NOMO-1 (cell line): ENCODE measurements at regions not wholly inside any gene's neighbourhood (a gene's known extent, or its start where the extent isn't known, plus 50 kb on each side); places are given as distances from the start of the nearest gene placed in this dataset.

ENCODE experiments used
- DNase-seq, 2 experiments: peaks; one replicate each; lab custom pipeline; 2025; ENCODE audit not compliant: unreplicated experiment in 2 of 2; lab: John Stamatoyannopoulos, UW

- no peak for DNase-seq
These were observed 139.9 kb upstream of the SLC22A23 start for GRCh38 chr6:3596766-3597165.

- peak in 1 of 2 experiments; percentile 1 for DNase-seq
These were observed 137.4 kb upstream of the SLC22A23 start for GRCh38 chr6:3594201-3594600.

- DNase-seq: no peak
These were observed 136.3 kb upstream of the SLC22A23 start for GRCh38 chr6:3593161-3593560.

DNA sequence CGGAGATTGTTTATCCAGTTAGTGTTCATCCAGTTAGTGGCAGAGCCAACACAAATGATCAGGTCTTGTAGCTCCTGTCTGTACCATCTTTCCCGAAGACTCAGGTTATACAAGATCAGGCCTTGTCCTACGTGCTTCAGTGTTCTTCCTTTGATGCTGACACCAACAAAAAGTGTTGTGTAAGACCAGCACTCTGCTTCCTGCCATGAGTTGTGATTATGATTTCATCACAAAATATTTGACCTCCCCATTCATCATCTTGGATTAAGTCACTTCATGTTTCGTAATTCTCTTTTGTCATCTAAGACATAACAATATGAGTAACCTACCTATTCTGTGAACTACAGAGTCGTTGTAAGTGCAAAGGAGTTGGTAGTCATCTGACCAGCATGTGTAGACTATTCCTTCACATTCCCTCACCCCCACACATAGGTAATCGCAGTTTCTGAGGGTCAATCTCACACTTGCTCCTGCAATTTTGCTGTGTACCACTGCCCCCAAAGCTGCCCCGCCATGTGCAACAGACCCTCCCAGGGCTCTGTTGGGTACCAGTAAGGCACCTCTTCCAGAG lies 135.6 kb upstream of the SLC22A23 start:
- peak; percentile 79 to 96 for DNase-seq

- no peak for DNase-seq
These were observed 135.1 kb upstream of the SLC22A23 start for GRCh38 chr6:3591970-3592369.

GRCh38 chr6:3587660-3588059 lies 130.8 kb upstream of the SLC22A23 start:
- no peak for DNase-seq

- no peak for DNase-seq
These were observed 128.6 kb upstream of the SLC22A23 start for GRCh38 chr6:3585320-3585935.

- no peak for DNase-seq
These were observed 127.8 kb upstream of the SLC22A23 start for GRCh38 chr6:3584606-3585005.

DNA sequence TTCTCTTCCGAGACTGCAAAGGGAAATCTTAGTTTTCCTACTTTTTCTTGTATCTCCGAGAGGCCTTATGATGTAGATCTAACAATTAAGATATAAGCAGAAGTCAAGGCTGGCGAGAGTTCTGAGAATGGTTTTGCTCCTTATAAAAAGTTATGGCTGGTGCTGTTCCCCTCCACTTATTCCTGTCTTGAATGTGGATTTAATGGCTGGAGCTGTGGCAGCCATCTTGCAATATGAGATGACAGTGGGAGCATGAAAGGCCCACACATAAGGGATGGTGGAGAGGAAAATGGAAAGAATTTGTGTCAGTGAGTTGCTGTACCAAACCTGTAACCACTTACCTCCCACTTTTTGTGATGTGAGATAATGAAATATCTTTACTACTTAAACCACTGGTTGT lies 124.6 kb upstream of the SLC22A23 start:
- no peak for DNase-seq

DNA sequence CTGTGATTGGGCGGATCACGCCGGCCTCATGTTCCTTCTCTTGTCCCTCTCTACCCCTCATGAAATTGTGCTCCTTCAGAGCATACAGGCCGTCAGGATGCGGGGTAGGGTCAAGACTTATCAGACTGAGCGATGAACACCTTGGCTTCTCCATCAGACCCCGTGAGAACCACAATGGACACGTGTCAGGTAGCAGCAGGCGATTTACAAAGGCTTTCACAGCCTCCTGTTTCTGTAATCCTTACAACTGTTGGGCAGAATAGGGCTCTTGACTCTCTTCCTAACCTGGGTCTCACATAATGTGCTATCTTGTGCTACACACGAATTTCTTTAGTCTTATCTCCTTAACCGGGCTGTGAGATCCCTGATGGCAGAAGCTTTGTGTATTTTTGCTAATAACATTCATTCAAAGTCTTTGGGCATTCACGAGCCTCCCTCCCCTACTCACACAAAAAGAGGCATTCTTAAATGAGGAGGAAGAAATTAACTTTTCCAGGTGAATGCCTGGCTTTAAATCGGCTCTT lies 122.9 kb upstream of the SLC22A23 start:
- DNase-seq: no peak

DNA sequence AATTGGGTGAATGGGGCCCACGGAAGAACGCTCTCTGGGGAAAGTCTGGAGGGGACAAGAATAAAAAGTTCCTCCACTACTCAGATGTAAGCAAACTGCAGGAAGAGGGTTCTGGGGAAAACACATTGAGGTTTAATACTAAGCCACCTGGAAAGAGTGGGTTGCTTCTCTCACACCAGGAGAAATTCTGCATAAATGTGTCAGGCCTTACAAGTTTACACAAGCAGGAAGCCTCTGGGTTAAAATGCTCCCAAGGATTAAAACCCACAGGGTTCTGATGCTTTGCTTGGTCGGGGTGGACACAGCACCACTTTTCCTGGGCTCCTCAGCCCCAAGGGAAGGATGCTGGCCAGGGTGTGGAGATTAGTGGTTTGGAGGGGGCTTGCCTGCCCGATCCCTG lies 122.1 kb upstream of the SLC22A23 start:
- DNase-seq: no peak

- DNase-seq: no peak
These were observed 120.7 kb upstream of the SLC22A23 start for GRCh38 chr6:3577517-3577916.

- DNase-seq: no peak
These were observed 118.9 kb upstream of the SLC22A23 start for GRCh38 chr6:3575701-3576100.

- DNase-seq: no peak
These were observed 118.3 kb upstream of the SLC22A23 start for GRCh38 chr6:3575166-3575565.

DNA sequence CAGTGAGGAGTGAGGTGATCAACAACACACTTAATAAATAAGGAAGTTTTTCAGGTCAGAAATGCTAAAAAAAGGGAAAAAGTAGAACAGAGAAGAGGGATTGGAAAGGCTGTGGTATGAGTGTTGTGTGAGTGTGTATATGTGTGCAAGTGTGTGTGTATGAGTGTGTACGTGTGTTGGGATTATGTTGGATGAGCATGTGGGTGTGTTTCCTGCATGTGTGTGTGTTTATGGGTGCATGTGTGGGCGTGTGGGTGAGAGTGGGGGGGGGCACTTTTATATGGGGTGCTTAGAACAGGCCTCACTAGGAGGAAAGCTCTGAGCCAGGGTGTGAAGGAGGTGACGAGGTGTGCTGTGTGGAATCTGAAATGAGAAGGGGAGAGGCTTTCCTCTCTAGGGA lies 116.8 kb upstream of the SLC22A23 start:
- no peak for DNase-seq

- DNase-seq: no peak
These were observed 115.0 kb upstream of the SLC22A23 start for GRCh38 chr6:3571836-3572235.

DNA sequence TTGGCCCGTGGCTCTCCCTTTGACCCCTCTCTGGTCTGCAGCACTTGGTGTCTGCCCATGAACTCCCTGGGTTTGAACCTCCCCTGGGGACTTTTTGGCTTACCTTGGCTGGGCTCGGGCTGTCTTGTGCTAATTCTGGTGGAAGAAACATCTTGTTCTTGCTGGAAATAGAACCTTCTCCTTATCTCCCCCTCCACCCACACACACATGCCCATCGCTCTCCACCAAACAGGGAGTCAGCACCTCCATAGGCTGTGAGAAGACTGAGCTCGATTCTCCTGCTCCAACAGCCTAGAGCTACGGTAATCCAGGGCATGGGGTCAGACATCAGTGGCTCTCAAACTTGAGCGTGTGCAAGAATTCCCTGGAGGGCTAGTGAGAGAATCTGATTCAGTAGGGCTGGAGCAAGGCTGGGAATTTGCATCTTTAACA lies 114.4 kb upstream of the SLC22A23 start:
- no peak for DNase-seq

- no peak for DNase-seq
These were observed 113.0 kb upstream of the SLC22A23 start for GRCh38 chr6:3569816-3570215.

- no peak for DNase-seq
These were observed 111.7 kb upstream of the SLC22A23 start for GRCh38 chr6:3568396-3569082.

- no peak for DNase-seq
These were observed 110.0 kb upstream of the SLC22A23 start for GRCh38 chr6:3566812-3567211.

DNA sequence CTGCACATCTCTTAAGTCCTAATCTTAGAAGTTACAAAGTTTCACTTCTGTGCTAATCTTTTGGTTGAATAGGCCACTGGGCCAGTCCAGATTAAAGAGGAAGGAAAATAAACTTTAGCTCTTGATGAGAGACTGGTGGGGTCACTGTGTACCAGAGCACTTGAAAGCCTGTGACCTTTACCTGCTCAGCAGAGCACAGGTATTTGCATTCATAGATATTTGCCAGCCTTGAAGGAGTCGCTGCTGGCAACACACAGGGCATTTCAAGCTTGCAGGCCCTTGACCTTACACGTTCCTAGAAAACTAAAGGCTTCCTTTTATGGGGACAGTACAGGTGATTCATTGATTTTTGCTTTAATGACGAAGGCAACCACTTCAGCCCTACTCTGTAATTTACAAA lies 108.4 kb upstream of the SLC22A23 start:
- no peak for DNase-seq

- DNase-seq: no peak
These were observed 104.9 kb upstream of the SLC22A23 start for GRCh38 chr6:3561725-3562124.
